ENCODE measurements at regions not wholly inside any gene's neighbourhood (a gene's known extent, or its start where the extent isn't known, plus 50 kb on each side); places are given as distances from the start of the nearest gene placed in this dataset.
A peak's percentile ranks its signal among the peaks of the same experiment; 100 is the strongest.

DNA sequence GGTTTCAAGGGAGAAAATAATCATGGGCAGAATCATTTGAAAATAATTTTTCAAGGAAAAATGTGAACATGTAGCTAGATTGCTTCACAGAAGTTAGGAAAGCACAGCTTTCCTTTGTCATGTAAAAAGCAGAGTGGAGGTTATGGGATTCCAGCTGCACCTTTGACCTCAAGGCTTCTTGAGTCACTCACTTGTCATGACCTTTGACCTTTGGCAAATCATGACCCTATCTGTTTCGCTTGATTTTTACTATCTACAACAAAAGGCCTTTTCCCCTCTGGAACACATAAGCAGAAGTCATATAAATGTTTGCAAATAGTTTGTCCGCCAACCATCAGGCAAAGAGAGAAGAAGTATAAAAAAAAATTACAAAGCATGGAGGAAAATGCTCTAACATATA, 210.7 kb upstream of the MIR17HG start:
- no peak for DNase-seq (ENCODE audit: low spot score)
- TF ChIP-seq SP1 (IDR thresholded peaks at IDR 0.05) (no peak), RXRA (IDR thresholded peaks at IDR 0.05) (no peak), NR2F2 (IDR thresholded peaks at IDR 0.05) (peak; percentile 55)
- H3K4me1 ChIP-seq (ENCODE audit: control insufficient read depth in 4 of 4, insufficient read depth in 4 of 4, low read length in 3 of 4), result no peaks in the 10 kb centered on the region
- WGBS, result 78% methylated on average over 2 of the region's 2 CpGs
- no peak overlapping the region for H3K27ac ChIP-seq (ENCODE audit: low read depth in 1 of 2, low read length in 2 of 2)
- H3K9ac ChIP-seq (ENCODE audit: low read depth in 1 of 2, low read length in 2 of 2), result no peak overlapping the region
- H3K4me3 ChIP-seq (ENCODE audit: low read depth in 1 of 3, low read length in 3 of 3), result no peak overlapping the region
- H3K9me3 ChIP-seq (ENCODE audit: control insufficient read depth in 4 of 4, low read length in 3 of 4), result no peaks in the 10 kb centered on the region
- peaks cover 0 to 4% (median 0%) of the 10 kb centered on the region in 4 donors for H3K27me3 ChIP-seq (ENCODE audit: control insufficient read depth in 4 of 4, insufficient read depth in 4 of 4, low read length in 3 of 4)
- no peaks in the 10 kb centered on the region for H3K36me3 ChIP-seq (ENCODE audit: control insufficient read depth in 4 of 4, insufficient read depth in 3 of 4, low read depth in 1 of 4, low read length in 3 of 4)

DNA sequence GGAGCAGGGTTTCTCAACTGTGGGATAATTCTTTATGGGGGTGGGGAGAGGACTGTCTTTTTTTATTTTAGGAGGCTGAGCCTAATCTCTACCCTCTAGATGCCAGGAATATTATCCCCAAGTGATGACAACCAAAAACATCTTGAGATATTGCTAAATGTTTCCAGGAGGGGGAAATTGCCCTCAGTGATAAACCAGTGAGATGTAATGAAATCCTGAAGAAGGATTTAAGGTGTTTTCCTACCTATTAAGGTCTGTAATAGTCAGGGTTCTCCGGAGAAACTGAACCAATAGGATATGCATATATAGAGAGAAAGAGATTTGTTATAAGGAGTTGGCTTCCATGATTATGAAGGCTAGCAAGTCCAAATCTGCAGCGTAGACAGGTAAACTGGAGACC, 208.3 kb upstream of the MIR17HG start:
- Histone ChIP-seq H3K36me3 (ENCODE audit: control insufficient read depth in 4 of 4, insufficient read depth in 3 of 4, low read depth in 1 of 4, low read length in 3 of 4) (no peaks in the 10 kb centered on the region), H3K9me3 (ENCODE audit: control insufficient read depth in 4 of 4, low read length in 3 of 4) (no peaks in the 10 kb centered on the region), H3K9ac (ENCODE audit: low read depth in 1 of 2, low read length in 2 of 2) (no peak overlapping the region), H3K4me3 (ENCODE audit: low read depth in 1 of 3, low read length in 3 of 3) (no peak overlapping the region), H3K27me3 (ENCODE audit: control insufficient read depth in 4 of 4, insufficient read depth in 4 of 4, low read length in 3 of 4) (peaks cover 0 to 8% (median 0%) of the 10 kb centered on the region in 4 donors), H3K27ac (ENCODE audit: low read depth in 1 of 2, low read length in 2 of 2) (no peak overlapping the region), H3K4me1 (ENCODE audit: control insufficient read depth in 4 of 4, insufficient read depth in 4 of 4, low read length in 3 of 4) (no peaks in the 10 kb centered on the region)
- 82% methylated on average over 2 of the region's 2 CpGs for WGBS
- no peak for DNase-seq (ENCODE audit: low spot score)
- TF ChIP-seq, protein P1, sequence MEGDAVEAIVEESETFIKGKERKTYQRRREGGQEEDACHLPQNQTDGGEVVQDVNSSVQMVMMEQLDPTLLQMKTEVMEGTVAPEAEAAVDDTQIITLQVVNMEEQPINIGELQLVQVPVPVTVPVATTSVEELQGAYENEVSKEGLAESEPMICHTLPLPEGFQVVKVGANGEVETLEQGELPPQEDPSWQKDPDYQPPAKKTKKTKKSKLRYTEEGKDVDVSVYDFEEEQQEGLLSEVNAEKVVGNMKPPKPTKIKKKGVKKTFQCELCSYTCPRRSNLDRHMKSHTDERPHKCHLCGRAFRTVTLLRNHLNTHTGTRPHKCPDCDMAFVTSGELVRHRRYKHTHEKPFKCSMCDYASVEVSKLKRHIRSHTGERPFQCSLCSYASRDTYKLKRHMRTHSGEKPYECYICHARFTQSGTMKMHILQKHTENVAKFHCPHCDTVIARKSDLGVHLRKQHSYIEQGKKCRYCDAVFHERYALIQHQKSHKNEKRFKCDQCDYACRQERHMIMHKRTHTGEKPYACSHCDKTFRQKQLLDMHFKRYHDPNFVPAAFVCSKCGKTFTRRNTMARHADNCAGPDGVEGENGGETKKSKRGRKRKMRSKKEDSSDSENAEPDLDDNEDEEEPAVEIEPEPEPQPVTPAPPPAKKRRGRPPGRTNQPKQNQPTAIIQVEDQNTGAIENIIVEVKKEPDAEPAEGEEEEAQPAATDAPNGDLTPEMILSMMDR (IDR thresholded peaks at IDR 0.05; ENCODE audit: low read depth, low read length, missing input control), result no peak
- TF ChIP-seq HNF4G (IDR thresholded peaks at IDR 0.05) (no peak), NR2F2 (IDR thresholded peaks at IDR 0.05) (no peak), GABPA (IDR thresholded peaks at IDR 0.05 in 1 of 2, conservative IDR thresholded peaks at IDR 0.05 in 1 of 2) (no peak), FOXA2 (IDR thresholded peaks at IDR 0.05) (no peak), JUND (IDR thresholded peaks at IDR 0.05) (no peak), HNF4A (conservative IDR thresholded peaks at IDR 0.05) (no peak), TAF1 (conservative IDR thresholded peaks at IDR 0.05) (no peak)
- TF ChIP-seq, protein P2, sequence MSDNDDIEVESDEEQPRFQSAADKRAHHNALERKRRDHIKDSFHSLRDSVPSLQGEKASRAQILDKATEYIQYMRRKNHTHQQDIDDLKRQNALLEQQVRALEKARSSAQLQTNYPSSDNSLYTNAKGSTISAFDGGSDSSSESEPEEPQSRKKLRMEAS (IDR thresholded peaks at IDR 0.05), result no peak
- TF ChIP-seq, protein P3, sequence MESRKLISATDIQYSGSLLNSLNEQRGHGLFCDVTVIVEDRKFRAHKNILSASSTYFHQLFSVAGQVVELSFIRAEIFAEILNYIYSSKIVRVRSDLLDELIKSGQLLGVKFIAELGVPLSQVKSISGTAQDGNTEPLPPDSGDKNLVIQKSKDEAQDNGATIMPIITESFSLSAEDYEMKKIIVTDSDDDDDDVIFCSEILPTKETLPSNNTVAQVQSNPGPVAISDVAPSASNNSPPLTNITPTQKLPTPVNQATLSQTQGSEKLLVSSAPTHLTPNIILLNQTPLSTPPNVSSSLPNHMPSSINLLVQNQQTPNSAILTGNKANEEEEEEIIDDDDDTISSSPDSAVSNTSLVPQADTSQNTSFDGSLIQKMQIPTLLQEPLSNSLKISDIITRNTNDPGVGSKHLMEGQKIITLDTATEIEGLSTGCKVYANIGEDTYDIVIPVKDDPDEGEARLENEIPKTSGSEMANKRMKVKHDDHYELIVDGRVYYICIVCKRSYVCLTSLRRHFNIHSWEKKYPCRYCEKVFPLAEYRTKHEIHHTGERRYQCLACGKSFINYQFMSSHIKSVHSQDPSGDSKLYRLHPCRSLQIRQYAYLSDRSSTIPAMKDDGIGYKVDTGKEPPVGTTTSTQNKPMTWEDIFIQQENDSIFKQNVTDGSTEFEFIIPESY (IDR thresholded peaks at IDR 0.05), result no peak
- TF ChIP-seq, protein P4, sequence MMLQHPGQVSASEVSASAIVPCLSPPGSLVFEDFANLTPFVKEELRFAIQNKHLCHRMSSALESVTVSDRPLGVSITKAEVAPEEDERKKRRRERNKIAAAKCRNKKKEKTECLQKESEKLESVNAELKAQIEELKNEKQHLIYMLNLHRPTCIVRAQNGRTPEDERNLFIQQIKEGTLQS (IDR thresholded peaks at IDR 0.05), result no peak

DNA sequence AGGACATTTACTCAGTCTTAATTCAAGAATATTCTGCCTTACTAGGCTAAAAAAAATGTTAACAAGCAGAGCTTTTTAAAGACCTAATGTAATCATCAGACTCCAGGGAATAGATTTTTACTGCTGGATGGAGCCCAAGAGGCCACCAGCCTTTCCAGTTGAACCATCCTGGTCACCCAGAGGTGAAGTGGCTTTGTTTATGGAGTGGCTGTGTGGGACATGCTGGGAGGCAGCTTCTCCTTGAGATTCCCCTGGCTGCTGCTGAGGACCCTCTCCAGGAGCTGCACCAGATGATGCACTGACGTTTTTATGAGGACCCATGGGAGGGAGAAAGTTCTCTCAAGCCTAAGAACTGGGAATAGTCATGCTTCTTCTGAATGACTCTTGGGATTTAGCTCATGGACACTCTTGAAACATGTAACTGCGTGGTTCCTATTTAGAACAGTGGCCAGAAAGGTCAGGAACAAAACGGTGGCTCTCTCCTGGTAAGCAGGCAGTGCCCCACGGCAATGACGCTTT, 205.9 kb upstream of the MIR17HG start:
- H3K9ac ChIP-seq (ENCODE audit: low read depth in 1 of 2, low read length in 2 of 2), result no peak overlapping the region
- H3K9me3 ChIP-seq (ENCODE audit: control insufficient read depth in 4 of 4, low read length in 3 of 4), result no peaks in the 10 kb centered on the region
- WGBS, result 72% methylated on average over 5 of the region's 5 CpGs
- H3K27ac ChIP-seq (ENCODE audit: low read depth in 1 of 2, low read length in 2 of 2), result no peak overlapping the region
- no peak overlapping the region for H3K4me3 ChIP-seq (ENCODE audit: low read depth in 1 of 3, low read length in 3 of 3)
- H3K27me3 ChIP-seq (ENCODE audit: control insufficient read depth in 4 of 4, insufficient read depth in 4 of 4, low read length in 3 of 4), result peaks cover 0 to 8% (median 0%) of the 10 kb centered on the region in 4 donors
- DNase-seq (ENCODE audit: low spot score), result no peak
- no peaks in the 10 kb centered on the region for H3K4me1 ChIP-seq (ENCODE audit: control insufficient read depth in 4 of 4, insufficient read depth in 4 of 4, low read length in 3 of 4)
- H3K36me3 ChIP-seq (ENCODE audit: control insufficient read depth in 4 of 4, insufficient read depth in 3 of 4, low read depth in 1 of 4, low read length in 3 of 4), result no peaks in the 10 kb centered on the region
- TF ChIP-seq YY1 (IDR thresholded peaks at IDR 0.05) (no peak), RAD21 (IDR thresholded peaks at IDR 0.05) (no peak), GABPA (IDR thresholded peaks at IDR 0.05 in 1 of 2, conservative IDR thresholded peaks at IDR 0.05 in 1 of 2) (no peak), RXRA (IDR thresholded peaks at IDR 0.05) (no peak)
- TF ChIP-seq, protein P5, sequence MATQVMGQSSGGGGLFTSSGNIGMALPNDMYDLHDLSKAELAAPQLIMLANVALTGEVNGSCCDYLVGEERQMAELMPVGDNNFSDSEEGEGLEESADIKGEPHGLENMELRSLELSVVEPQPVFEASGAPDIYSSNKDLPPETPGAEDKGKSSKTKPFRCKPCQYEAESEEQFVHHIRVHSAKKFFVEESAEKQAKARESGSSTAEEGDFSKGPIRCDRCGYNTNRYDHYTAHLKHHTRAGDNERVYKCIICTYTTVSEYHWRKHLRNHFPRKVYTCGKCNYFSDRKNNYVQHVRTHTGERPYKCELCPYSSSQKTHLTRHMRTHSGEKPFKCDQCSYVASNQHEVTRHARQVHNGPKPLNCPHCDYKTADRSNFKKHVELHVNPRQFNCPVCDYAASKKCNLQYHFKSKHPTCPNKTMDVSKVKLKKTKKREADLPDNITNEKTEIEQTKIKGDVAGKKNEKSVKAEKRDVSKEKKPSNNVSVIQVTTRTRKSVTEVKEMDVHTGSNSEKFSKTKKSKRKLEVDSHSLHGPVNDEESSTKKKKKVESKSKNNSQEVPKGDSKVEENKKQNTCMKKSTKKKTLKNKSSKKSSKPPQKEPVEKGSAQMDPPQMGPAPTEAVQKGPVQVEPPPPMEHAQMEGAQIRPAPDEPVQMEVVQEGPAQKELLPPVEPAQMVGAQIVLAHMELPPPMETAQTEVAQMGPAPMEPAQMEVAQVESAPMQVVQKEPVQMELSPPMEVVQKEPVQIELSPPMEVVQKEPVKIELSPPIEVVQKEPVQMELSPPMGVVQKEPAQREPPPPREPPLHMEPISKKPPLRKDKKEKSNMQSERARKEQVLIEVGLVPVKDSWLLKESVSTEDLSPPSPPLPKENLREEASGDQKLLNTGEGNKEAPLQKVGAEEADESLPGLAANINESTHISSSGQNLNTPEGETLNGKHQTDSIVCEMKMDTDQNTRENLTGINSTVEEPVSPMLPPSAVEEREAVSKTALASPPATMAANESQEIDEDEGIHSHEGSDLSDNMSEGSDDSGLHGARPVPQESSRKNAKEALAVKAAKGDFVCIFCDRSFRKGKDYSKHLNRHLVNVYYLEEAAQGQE (IDR thresholded peaks at IDR 0.05), result no peak

Measured in liver (tissue), 8 donors.